ENCODE measurements at regions not wholly inside any gene's neighbourhood (a gene's known extent, or its start where the extent isn't known, plus 50 kb on each side); places are given as distances from the start of the nearest gene placed in this dataset.

DNA sequence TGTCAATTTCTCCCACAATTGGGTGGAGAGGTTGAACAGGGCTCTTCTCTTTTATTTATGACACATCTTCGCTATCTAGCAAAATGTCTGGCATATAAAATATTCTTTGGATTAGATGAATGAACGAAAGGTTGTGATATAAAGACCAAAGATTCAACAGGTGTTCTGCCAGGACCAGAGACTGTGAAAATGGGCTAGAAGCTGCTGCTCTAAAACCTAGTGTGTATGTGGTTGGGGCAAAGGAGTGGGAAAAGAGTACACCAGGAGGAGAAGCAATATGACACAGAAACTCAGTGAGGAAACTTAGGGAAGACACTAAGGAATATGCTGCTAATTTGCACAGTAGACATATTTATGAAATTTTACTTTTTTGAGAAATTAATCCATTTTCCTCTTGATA, 102.0 kb upstream of the CCDC80 start:
- no peak for TF ChIP-seq EZH2phosphoT487 (IDR thresholded peaks at IDR 0.05; ENCODE audit: borderline replicate concordance, low read length)
- TF ChIP-seq, protein P1, sequence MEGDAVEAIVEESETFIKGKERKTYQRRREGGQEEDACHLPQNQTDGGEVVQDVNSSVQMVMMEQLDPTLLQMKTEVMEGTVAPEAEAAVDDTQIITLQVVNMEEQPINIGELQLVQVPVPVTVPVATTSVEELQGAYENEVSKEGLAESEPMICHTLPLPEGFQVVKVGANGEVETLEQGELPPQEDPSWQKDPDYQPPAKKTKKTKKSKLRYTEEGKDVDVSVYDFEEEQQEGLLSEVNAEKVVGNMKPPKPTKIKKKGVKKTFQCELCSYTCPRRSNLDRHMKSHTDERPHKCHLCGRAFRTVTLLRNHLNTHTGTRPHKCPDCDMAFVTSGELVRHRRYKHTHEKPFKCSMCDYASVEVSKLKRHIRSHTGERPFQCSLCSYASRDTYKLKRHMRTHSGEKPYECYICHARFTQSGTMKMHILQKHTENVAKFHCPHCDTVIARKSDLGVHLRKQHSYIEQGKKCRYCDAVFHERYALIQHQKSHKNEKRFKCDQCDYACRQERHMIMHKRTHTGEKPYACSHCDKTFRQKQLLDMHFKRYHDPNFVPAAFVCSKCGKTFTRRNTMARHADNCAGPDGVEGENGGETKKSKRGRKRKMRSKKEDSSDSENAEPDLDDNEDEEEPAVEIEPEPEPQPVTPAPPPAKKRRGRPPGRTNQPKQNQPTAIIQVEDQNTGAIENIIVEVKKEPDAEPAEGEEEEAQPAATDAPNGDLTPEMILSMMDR (IDR thresholded peaks at IDR 0.05; ENCODE audit: low read depth, low read length, poor library complexity, severe bottlenecking) = no peak
- H3K4me3 ChIP-seq (ENCODE audit: low read length) = no peak overlapping the region
- H4K20me1 ChIP-seq (ENCODE audit: control insufficient read depth, insufficient read depth, low read depth, low read length) = no peaks in the 10 kb centered on the region

DNA sequence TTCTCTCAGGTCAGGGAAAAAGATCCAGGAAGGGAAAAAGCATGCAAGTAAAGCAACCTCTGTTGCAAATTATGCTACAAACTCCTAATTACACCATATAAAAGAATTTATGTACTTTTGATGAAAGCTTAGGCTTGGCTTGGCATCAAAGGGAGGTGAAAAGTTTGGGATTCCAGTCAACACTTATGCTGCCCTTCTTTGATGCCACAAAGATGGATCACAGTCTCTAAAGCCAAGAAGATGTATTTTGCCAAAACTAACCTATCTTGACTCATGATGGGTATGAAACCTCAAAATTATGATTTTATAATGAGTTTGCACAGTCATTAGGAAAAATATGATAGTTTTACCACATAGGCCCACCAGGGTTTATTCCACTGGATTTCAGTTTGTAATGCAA, 101.0 kb upstream of the CCDC80 start:
- Histone ChIP-seq H4K20me1 (ENCODE audit: control insufficient read depth, insufficient read depth, low read depth, low read length) (no peaks in the 10 kb centered on the region), H3K79me2 (ENCODE audit: control insufficient read depth, low read length) (no peaks in the 10 kb centered on the region), H3K27ac (ENCODE audit: low read depth, low read length) (no peak overlapping the region), H3K9me2 (replicated peaks; ENCODE audit: control insufficient read depth, low read length) (no peaks in the 10 kb centered on the region), H3K27me3 (ENCODE audit: control insufficient read depth, low read length) (no peaks in the 10 kb centered on the region), H3K4me2 (ENCODE audit: low read length) (no peak overlapping the region), H3F3A (ENCODE audit: control insufficient read depth, insufficient read depth) (no peaks in the 10 kb centered on the region), H3K4me1 (ENCODE audit: control insufficient read depth, low read length) (0 out of 2 replicates have a peak, but pooled peaks cover 6% of the 10 kb centered on the region), H3K36me3 (ENCODE audit: control insufficient read depth, low read length) (no peaks in the 10 kb centered on the region), H3K9me3 (ENCODE audit: control insufficient read depth, insufficient read depth, low read length) (no peaks in the 10 kb centered on the region), H3K4me3 (ENCODE audit: low read length) (no peak overlapping the region)
- TF ChIP-seq, protein P1 (IDR thresholded peaks at IDR 0.05; ENCODE audit: low read depth, low read length, poor library complexity, severe bottlenecking) = no peak
- TF ChIP-seq EZH2phosphoT487 (IDR thresholded peaks at IDR 0.05; ENCODE audit: borderline replicate concordance, low read length) = no peak

More for the DNA sequence above, 102.0 kb upstream of the CCDC80 start:
- peaks cover 11% of the 10 kb centered on the region; the same call in 1 of the 2 replicates for H3K4me1 ChIP-seq (ENCODE audit: control insufficient read depth, low read length)
- H3K79me2 ChIP-seq (ENCODE audit: control insufficient read depth, low read length) = no peaks in the 10 kb centered on the region
- no peak overlapping the region for H3K4me2 ChIP-seq (ENCODE audit: low read length)
- no peaks in the 10 kb centered on the region for H3K36me3 ChIP-seq (ENCODE audit: control insufficient read depth, low read length)
- H3K27me3 ChIP-seq (ENCODE audit: control insufficient read depth, low read length) = no peaks in the 10 kb centered on the region
- H3K9me2 ChIP-seq (replicated peaks; ENCODE audit: control insufficient read depth, low read length) = no peaks in the 10 kb centered on the region
- H3F3A ChIP-seq (ENCODE audit: control insufficient read depth, insufficient read depth) = no peaks in the 10 kb centered on the region
- H3K27ac ChIP-seq (ENCODE audit: low read depth, low read length) = no peak overlapping the region
- no peaks in the 10 kb centered on the region for H3K9me3 ChIP-seq (ENCODE audit: control insufficient read depth, insufficient read depth, low read length)

DNA sequence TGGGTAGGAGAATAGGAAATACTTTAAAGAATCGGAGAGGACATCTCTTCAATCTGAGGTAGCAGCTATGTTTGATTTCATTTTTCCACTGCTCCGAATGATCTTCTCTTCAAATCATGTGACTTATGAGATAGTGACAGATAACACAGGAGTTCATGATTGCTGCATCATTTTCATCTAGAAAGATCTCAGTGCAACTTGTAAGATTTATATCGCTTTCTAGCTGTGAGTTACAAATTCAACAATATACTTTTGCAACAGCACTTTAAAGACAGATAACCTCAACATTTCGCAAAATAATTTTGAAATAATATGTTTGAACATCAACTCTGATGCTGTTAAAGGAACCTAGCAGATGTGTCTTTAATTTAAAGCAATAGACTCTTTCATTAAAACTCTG, 99.9 kb upstream of the CCDC80 start:
- no peaks in the 10 kb centered on the region for H3K9me3 ChIP-seq (ENCODE audit: control insufficient read depth, insufficient read depth, low read length)
- H3F3A ChIP-seq (ENCODE audit: control insufficient read depth, insufficient read depth) = no peaks in the 10 kb centered on the region
- H3K36me3 ChIP-seq (ENCODE audit: control insufficient read depth, low read length) = no peaks in the 10 kb centered on the region
- H3K27ac ChIP-seq (ENCODE audit: low read depth, low read length) = no peak overlapping the region
- H3K4me2 ChIP-seq (ENCODE audit: low read length) = no peak overlapping the region
- no peaks in the 10 kb centered on the region for H3K9me2 ChIP-seq (replicated peaks; ENCODE audit: control insufficient read depth, low read length)
- no peak overlapping the region for H3K4me3 ChIP-seq (ENCODE audit: low read length)
- 0 out of 2 replicates have a peak, but pooled peaks cover 6% of the 10 kb centered on the region for H3K4me1 ChIP-seq (ENCODE audit: control insufficient read depth, low read length)
- no peak for TF ChIP-seq EZH2phosphoT487 (IDR thresholded peaks at IDR 0.05; ENCODE audit: borderline replicate concordance, low read length)
- TF ChIP-seq, protein P1 (IDR thresholded peaks at IDR 0.05; ENCODE audit: low read depth, low read length, poor library complexity, severe bottlenecking) = no peak
- H4K20me1 ChIP-seq (ENCODE audit: control insufficient read depth, insufficient read depth, low read depth, low read length) = no peaks in the 10 kb centered on the region
- H3K27me3 ChIP-seq (ENCODE audit: control insufficient read depth, low read length) = no peaks in the 10 kb centered on the region
- H3K79me2 ChIP-seq (ENCODE audit: control insufficient read depth, low read length) = no peaks in the 10 kb centered on the region
